HEK293 (cell line): ENCODE measurements at regions not wholly inside any gene's neighbourhood (a gene's known extent, or its start where the extent isn't known, plus 50 kb on each side); places are given as distances from the start of the nearest gene placed in this dataset.

Source experiments
- CTCF ChIA-PET: fragments of 350-600 bp; formaldehyde crosslinking; extraction: SDS; loops from one replicate; lab custom pipeline; 2021; ENCODE audit warnings: antibody characterized with exemption; lab: Yijun Ruan, JAX
- POLR2A ChIA-PET: fragments of 300-600 bp; formaldehyde crosslinking; extraction: SDS; loops from one replicate; lab custom pipeline; 2020; ENCODE audit warnings: antibody characterized with exemption, inconsistent platforms; lab: Yijun Ruan, JAX
- H3K27ac ChIP-seq: fragments of 200-500 bp; sonication (Bioruptor generic); 2 replicates; pipeline ENCODE4 v1.5.1; 2014; ENCODE audit warnings: low read depth, low read length, control low read depth, inconsistent platforms; ENCODE audit errors: extremely low read depth
- H3K36me3 ChIP-seq, 2 experiments: fragments of 200-500 bp in 1 of 2; sonication (Bioruptor generic) in 1 of 2; 1 replicate in 1 of 2; 2 replicates in 1 of 2; pipeline ENCODE4 v1.5.1; 2014 to 2017; ENCODE audit warnings: inconsistent platforms in 2 of 2, low read length in 2 of 2; ENCODE audit not compliant: control insufficient read depth in 2 of 2, insufficient read depth in 1 of 2
- H3K4me1 ChIP-seq: fragments of 200-500 bp; sonication (Bioruptor generic); 2 replicates; pipeline ENCODE4 v1.5.1; 2014; ENCODE audit warnings: mild to moderate bottlenecking, low read length, inconsistent platforms; ENCODE audit not compliant: control insufficient read depth, insufficient read depth
- H3K4me3 ChIP-seq: 2 replicates; pipeline ENCODE4 v1.5.1; 2011; ENCODE audit warnings: low read depth, mild to moderate bottlenecking, control low read depth, low read length, moderate library complexity
- H3K9me3 ChIP-seq: fragments of 200-500 bp; sonication (Bioruptor generic); 2 replicates; pipeline ENCODE4 v1.5.1; 2014; ENCODE audit warnings: low read depth, low read length, inconsistent platforms; ENCODE audit not compliant: control insufficient read depth, insufficient read depth
- GLIS1 ChIP-seq: fragments of 450-650 bp; formaldehyde crosslinking; IDR thresholded peaks from 2 replicates; pipeline ENCODE4 v1.5.1; 2016; ENCODE audit warnings: missing biosample characterization, missing genetic modification characterization
- GLIS2 ChIP-seq: fragments of 450-650 bp; formaldehyde crosslinking; IDR thresholded peaks from 2 replicates; pipeline ENCODE4 v1.5.1; 2016; ENCODE audit warnings: missing biosample characterization, missing genetic modification characterization
- IKZF3 ChIP-seq: fragments of 450-650 bp; IDR thresholded peaks from 2 replicates; pipeline ENCODE4 v1.5.0; 2018; ENCODE audit warnings: missing biosample characterization, mild to moderate bottlenecking, missing genetic modification characterization, moderate library complexity
- KLF8 ChIP-seq: fragments of 450-650 bp; formaldehyde crosslinking; IDR thresholded peaks from 2 replicates; pipeline ENCODE4 v1.5.1; 2016; ENCODE audit warnings: missing biosample characterization, missing genetic modification characterization
- MYNN ChIP-seq: fragments of 450-650 bp; formaldehyde crosslinking; IDR thresholded peaks from 2 replicates; pipeline ENCODE4 v1.5.1; 2016; ENCODE audit warnings: missing biosample characterization, missing genetic modification characterization, borderline replicate concordance
- SCRT1 ChIP-seq: fragments of 450-650 bp; formaldehyde crosslinking; IDR thresholded peaks from 2 replicates; pipeline ENCODE4 v1.5.1; 2016; ENCODE audit warnings: missing biosample characterization, missing genetic modification characterization, borderline replicate concordance
- ZBTB49 ChIP-seq: fragments of 450-650 bp; formaldehyde crosslinking; IDR thresholded peaks from 2 replicates; pipeline ENCODE4 v1.5.1; 2016; ENCODE audit warnings: missing biosample characterization, missing genetic modification characterization, low read depth
- ZBTB7A ChIP-seq: fragments of 450-650 bp; formaldehyde crosslinking; IDR thresholded peaks from 2 replicates; pipeline ENCODE4 v1.5.1; 2016; ENCODE audit warnings: low read depth, missing biosample characterization, missing genetic modification characterization
- ZEB2 ChIP-seq: fragments of 450-650 bp; formaldehyde crosslinking; IDR thresholded peaks from 2 replicates; pipeline ENCODE4 v1.5.1; 2016; ENCODE audit warnings: missing biosample characterization, missing genetic modification characterization
- ZFHX2 ChIP-seq: fragments of 450-650 bp; formaldehyde crosslinking; conservative IDR thresholded peaks from 2 replicates; pipeline ENCODE4 v1.5.1; 2016; ENCODE audit warnings: missing biosample characterization, missing genetic modification characterization
- ZNF138 ChIP-seq: fragments of 450-650 bp; formaldehyde crosslinking; IDR thresholded peaks from 2 replicates; pipeline ENCODE4 v1.5.1; 2016; ENCODE audit warnings: missing biosample characterization, missing genetic modification characterization, borderline replicate concordance
- ZNF174 ChIP-seq: fragments of 450-650 bp; formaldehyde crosslinking; IDR thresholded peaks from 2 replicates; pipeline ENCODE4 v1.5.0; 2017; ENCODE audit warnings: missing biosample characterization, mild to moderate bottlenecking, missing genetic modification characterization
- ZNF184 ChIP-seq: fragments of 450-650 bp; IDR thresholded peaks from 2 replicates; pipeline ENCODE4 v1.5.1; 2018; ENCODE audit warnings: missing biosample characterization, mild to moderate bottlenecking, missing genetic modification characterization
- ZNF19 ChIP-seq: fragments of 450-650 bp; formaldehyde crosslinking; IDR thresholded peaks from 2 replicates; pipeline ENCODE4; 2016; ENCODE audit warnings: missing biosample characterization, missing genetic modification characterization, low read depth
- ZNF221 ChIP-seq: fragments of 450-650 bp; formaldehyde crosslinking; IDR thresholded peaks from 2 replicates; pipeline ENCODE4 v1.5.1; 2017; ENCODE audit warnings: missing biosample characterization, missing genetic modification characterization, borderline replicate concordance
- ZNF26 ChIP-seq: fragments of 450-650 bp; formaldehyde crosslinking; IDR thresholded peaks from 2 replicates; pipeline ENCODE4 v1.5.1; 2016; ENCODE audit warnings: missing biosample characterization, missing genetic modification characterization
- ZNF48 ChIP-seq: fragments of 450-650 bp; formaldehyde crosslinking; IDR thresholded peaks from 2 replicates; pipeline ENCODE4 v1.5.1; 2016; ENCODE audit warnings: missing biosample characterization, missing genetic modification characterization
- ZNF514 ChIP-seq: fragments of 450-650 bp; formaldehyde crosslinking; IDR thresholded peaks from 2 replicates; pipeline ENCODE4 v1.5.1; 2016; ENCODE audit warnings: missing biosample characterization, missing genetic modification characterization
- ZNF624 ChIP-seq: fragments of 450-650 bp; formaldehyde crosslinking; IDR thresholded peaks from 2 replicates; pipeline ENCODE4 v1.5.1; 2017; ENCODE audit warnings: missing biosample characterization, missing genetic modification characterization
- ZNF837 ChIP-seq: fragments of 450-650 bp; formaldehyde crosslinking; IDR thresholded peaks from 2 replicates; pipeline ENCODE4 v1.5.1; 2016; ENCODE audit warnings: missing biosample characterization, missing genetic modification characterization
- TF ChIP-seq, protein P1 (sequence below): fragments of 450-650 bp; formaldehyde crosslinking; IDR thresholded peaks from 2 replicates; pipeline ENCODE4 v1.5.1; 2016; ENCODE audit warnings: missing biosample characterization, missing genetic modification characterization

DNA sequence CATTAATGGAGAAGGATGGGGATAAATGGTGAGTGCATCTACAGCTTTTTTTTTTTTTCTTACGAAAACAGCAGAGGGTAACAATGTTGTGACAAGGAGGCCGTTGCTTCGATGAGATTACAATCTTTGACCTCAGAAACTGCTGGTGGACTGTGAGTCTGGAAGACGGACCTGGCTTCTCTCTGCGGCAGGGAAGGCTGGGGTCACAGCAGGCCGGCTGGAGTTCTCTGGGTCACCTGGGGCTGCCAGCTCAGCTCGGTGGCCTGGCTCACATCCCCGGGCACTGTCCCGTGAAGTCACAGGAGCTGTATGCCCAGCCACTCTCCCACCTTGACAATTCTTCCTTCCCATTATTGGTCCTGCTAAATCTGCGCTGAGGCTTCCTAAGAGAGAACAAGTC, 160.8 kb downstream of the ACKR3 start (continued):
- no peak for TF ChIP-seq ZFHX2
- TF ChIP-seq ZNF138 (tag by site-specific recombination): no peak
- TF ChIP-seq, all 188 proteins: peak for 0

- Histone ChIP-seq H3K9me3 (no peaks in the 10 kb centered on the region), H3K4me1 (no peaks in the 10 kb centered on the region), H3K36me3 (no peaks in the 10 kb centered on the region), H3K4me3 (no peak overlapping the region), H3K27ac (no peak overlapping the region)
- ChIA-PET POLR2A (no interaction called here), CTCF (interaction anchor here (0.6 to 0.7 kb wide), 2 partner anchors 384 to 464 kb away, joined by 3 to 4 read pairs; no protein-coding TSS in a partner anchor)
- TF ChIP-seq ZNF837 (tag by site-specific recombination) (no peak), ZNF19 (tag by site-specific recombination) (no peak), KLF8 (tag by site-specific recombination) (no peak), ZNF48 (no peak), ZNF26 (tag by site-specific recombination) (no peak), ZNF514 (no peak), ZNF184 (tag by site-specific recombination) (no peak), MYNN (tag by site-specific recombination) (no peak), ZNF138 (tag by site-specific recombination) (no peak), ZNF624 (tag by site-specific recombination) (no peak), ZNF174 (tag by site-specific recombination) (no peak), ZNF221 (no peak), ZBTB7A (tag by site-specific recombination) (no peak), ZEB2 (tag by site-specific recombination) (no peak), GLIS2 (no peak), IKZF3 (no peak), GLIS1 (no peak), ZBTB49 (tag by site-specific recombination) (no peak), SCRT1 (tag by site-specific recombination) (no peak)
- TF ChIP-seq, protein P1, sequence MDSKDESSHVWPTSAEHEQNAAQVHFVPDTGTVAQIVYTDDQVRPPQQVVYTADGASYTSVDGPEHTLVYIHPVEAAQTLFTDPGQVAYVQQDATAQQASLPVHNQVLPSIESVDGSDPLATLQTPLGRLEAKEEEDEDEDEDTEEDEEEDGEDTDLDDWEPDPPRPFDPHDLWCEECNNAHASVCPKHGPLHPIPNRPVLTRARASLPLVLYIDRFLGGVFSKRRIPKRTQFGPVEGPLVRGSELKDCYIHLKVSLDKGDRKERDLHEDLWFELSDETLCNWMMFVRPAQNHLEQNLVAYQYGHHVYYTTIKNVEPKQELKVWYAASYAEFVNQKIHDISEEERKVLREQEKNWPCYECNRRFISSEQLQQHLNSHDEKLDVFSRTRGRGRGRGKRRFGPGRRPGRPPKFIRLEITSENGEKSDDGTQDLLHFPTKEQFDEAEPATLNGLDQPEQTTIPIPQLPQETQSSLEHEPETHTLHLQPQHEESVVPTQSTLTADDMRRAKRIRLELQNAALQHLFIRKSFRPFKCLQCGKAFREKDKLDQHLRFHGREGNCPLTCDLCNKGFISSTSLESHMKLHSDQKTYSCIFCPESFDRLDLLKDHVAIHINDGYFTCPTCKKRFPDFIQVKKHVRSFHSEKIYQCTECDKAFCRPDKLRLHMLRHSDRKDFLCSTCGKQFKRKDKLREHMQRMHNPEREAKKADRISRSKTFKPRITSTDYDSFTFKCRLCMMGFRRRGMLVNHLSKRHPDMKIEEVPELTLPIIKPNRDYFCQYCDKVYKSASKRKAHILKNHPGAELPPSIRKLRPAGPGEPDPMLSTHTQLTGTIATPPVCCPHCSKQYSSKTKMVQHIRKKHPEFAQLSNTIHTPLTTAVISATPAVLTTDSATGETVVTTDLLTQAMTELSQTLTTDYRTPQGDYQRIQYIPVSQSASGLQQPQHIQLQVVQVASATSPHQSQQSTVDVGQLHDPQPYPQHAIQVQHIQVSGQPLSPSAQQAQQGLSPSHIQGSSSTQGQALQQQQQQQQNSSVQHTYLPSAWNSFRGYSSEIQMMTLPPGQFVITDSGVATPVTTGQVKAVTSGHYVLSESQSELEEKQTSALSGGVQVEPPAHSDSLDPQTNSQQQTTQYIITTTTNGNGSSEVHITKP (tag by site-specific recombination): no peak
Observed at GRCh38 chr2:236731767-236732580, 162.3 kb downstream of the ACKR3 start.
